Effector memory CD4-positive, alpha-beta T cell (primary cell): ENCODE measurements at regions not wholly inside any gene's neighbourhood (a gene's known extent, or its start where the extent isn't known, plus 50 kb on each side); places are given as distances from the start of the nearest gene placed in this dataset.

Source experiments
- DNase-seq, 3 donors: peaks; one replicate each; pipeline ENCODE4 v3.0.0-alpha.2; 2020
- H3K27ac ChIP-seq: 2 replicates; pipeline ENCODE4 v1.7.0; 2013; ENCODE audit warnings: mild to moderate bottlenecking, low read length, moderate library complexity; ENCODE audit not compliant: insufficient read depth, poor library complexity, severe bottlenecking
- H3K27me3 ChIP-seq: replicated peaks from 2 replicates; pipeline ENCODE4 v1.7.0; 2013; ENCODE audit warnings: mild to moderate bottlenecking, low read length; ENCODE audit not compliant: insufficient read depth, control insufficient read depth, poor library complexity, severe bottlenecking
- H3K36me3 ChIP-seq: 2 replicates; pipeline ENCODE4 v1.7.0; 2013; ENCODE audit warnings: mild to moderate bottlenecking, low read length, moderate library complexity; ENCODE audit not compliant: control insufficient read depth, insufficient read depth
- H3K4me1 ChIP-seq: 2 replicates; pipeline ENCODE4 v1.7.0; 2013; ENCODE audit warnings: low read length, mild to moderate bottlenecking; ENCODE audit not compliant: control insufficient read depth, insufficient read depth, poor library complexity, severe bottlenecking
- H3K4me3 ChIP-seq: 2 replicates; pipeline ENCODE4 v1.7.0; 2013; ENCODE audit warnings: low read length, low read depth, mild to moderate bottlenecking; ENCODE audit not compliant: insufficient read depth, poor library complexity, severe bottlenecking
- H3K9me3 ChIP-seq: 2 replicates; pipeline ENCODE4 v1.7.0; 2013; ENCODE audit warnings: mild to moderate bottlenecking, low read length, moderate library complexity; ENCODE audit not compliant: control insufficient read depth

DNA sequence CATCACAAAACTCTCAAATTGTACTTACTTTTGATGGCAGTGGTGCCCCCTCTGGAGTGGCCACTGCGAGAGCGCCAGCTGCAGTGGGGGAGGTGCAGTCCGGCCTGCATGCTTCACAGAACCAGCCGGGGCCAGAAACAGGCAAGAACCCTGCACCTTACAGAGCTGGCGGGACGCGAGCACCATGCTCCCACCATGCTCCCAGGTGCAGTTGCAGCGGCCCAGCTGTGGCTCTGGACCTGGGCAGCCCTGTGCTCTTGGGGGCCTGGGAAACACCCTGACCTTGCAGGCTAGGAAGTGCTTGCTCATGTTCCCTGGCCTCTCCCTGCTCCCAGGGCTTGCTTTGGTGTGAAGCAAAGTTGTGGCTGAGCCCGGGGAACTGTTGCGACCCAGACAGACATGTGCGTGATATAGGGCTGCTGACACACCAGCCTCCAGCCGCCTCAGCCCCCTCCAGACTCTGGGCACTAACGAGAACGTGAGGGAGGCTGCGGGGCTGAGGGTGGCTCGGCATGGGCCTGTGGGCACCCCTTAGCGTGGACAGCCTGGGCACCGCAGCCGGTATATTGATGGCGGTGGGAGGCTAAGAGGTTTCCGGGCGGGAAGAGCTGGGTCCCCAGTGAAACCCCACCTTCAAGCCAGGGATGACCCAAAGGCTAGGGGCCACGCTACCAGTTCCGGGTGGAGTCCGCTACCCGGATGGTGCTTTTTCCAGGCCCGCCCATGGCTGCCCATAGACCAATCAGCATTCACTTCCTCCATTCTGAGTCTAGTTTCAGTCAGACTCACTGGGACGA, 1809.9 kb upstream of the ACO1 start:
- H3K9me3 ChIP-seq, result no peaks in the 10 kb centered on the region
- H3K4me3 ChIP-seq, result no peak overlapping the region
- H3K36me3 ChIP-seq, result no peaks in the 10 kb centered on the region
- no peak overlapping the region for H3K27ac ChIP-seq
- no peaks in the 10 kb centered on the region for H3K27me3 ChIP-seq
- no peaks in the 10 kb centered on the region for H3K4me1 ChIP-seq
- DNase-seq, result no peak

DNA sequence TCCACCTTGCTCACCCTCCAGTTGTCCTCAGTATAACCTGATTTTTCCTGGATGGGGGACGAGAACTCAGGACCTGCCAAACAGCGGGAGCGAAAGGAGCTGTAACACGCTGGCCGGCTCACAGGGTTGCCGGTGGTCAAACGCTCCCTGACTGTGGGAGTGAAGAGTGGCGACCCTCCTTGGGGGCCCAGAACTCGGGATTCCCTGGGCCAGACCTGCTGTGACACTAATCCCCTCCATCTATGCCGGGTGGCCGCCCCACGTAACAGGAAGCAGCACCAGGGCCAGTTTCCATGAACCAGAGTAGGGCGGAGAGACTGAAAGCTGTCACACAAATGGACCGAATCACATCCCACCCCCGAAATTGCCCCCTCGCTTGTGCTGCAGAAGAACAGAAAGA, 1809.2 kb upstream of the ACO1 start:
- Histone ChIP-seq H3K27me3 (no peaks in the 10 kb centered on the region), H3K4me1 (no peaks in the 10 kb centered on the region), H3K9me3 (no peaks in the 10 kb centered on the region), H3K4me3 (no peak overlapping the region), H3K36me3 (no peaks in the 10 kb centered on the region), H3K27ac (no peak overlapping the region)
- DNase-seq, result no peak

DNA sequence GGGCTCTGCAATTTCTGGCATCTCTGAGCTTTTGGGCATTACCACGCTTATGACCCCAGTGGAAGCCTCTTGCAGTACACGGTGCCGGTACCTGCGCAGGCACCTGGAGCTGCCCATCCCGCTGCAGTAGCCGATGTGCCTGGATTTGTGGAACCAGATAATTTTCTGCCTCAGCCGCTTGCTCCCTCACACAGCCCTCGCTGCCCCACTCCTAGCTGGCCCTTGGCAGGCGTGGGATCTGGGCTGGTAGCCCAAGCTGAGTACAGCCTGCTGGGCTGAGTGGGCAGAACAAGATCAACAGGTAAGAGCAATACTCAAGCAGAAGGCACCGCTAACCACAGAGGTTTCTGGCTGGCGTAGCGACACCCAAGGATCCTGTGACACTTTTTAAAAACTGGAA, 1808.8 kb upstream of the ACO1 start:
- Histone ChIP-seq H3K4me1 (no peaks in the 10 kb centered on the region), H3K27me3 (no peaks in the 10 kb centered on the region), H3K27ac (no peak overlapping the region), H3K9me3 (no peaks in the 10 kb centered on the region), H3K36me3 (no peaks in the 10 kb centered on the region), H3K4me3 (no peak overlapping the region)
- DNase-seq, result no peak

DNA sequence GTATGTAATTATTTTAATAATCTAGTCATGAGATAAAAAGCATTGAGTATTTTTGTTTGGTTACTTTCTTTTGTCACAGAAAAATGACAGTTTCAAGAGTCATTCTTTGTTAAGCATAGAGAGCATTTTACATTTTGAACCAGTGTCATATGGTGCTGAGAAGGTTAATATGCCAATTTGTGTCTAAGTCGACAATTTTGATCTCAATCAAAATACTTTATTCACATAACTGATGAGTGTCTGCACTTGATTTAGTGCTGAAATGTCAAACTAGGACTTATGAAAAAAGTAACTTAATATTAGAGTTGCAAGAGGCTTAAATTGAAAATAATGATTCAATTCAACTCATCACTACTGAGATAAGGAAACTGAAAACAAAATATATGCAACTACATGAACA, 1804.6 kb upstream of the ACO1 start:
- Histone ChIP-seq H3K4me1 (no peaks in the 10 kb centered on the region), H3K27ac (no peak overlapping the region), H3K9me3 (no peaks in the 10 kb centered on the region), H3K27me3 (no peaks in the 10 kb centered on the region), H3K4me3 (no peak overlapping the region), H3K36me3 (no peaks in the 10 kb centered on the region)
- DNase-seq, result no peak

DNA sequence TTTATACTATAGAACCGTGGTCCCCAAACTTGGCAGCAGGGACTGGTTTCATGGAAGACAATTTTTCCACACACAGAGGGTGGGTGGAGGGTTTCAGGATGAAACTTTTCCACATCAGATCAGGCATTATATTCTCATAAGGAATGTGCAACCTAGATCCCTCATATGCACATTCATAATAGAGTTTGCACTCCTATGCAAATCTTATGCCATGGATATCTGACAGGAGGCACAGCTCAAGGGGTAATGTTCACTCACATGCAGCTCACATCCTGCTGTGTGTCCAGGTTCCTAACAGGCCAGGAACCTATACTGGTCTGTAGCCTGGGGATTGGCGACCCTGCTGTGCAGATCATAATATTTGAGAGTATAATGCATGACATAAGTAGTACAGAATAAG, 1802.2 kb upstream of the ACO1 start:
- no peaks in the 10 kb centered on the region for H3K4me1 ChIP-seq
- H3K9me3 ChIP-seq, result no peaks in the 10 kb centered on the region
- no peaks in the 10 kb centered on the region for H3K27me3 ChIP-seq
- H3K27ac ChIP-seq, result no peak overlapping the region
- DNase-seq, result no peak
- no peak overlapping the region for H3K4me3 ChIP-seq
- H3K36me3 ChIP-seq, result no peaks in the 10 kb centered on the region

DNA sequence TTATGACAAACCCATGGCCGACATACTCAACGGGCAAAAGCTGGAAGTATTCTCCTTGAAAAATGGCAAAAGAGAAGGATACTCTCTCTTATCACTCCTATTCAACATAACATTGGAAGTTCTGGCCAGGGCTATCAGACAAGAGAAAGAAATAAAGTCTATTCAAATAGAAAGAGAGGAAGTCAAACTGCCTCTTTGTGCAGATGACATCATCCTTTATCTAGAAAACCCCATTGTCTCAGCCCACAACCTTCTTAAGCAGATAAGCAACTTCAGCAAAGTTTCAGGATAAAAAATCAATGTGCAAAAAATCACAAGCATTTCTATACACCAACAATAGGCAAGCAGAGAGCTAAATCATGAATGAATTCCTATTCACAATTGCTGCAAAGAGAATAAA, 1799.9 kb upstream of the ACO1 start:
- no peak overlapping the region for H3K4me3 ChIP-seq
- no peaks in the 10 kb centered on the region for H3K9me3 ChIP-seq
- no peak for DNase-seq
- H3K36me3 ChIP-seq, result no peaks in the 10 kb centered on the region
- no peaks in the 10 kb centered on the region for H3K4me1 ChIP-seq
- H3K27me3 ChIP-seq, result no peaks in the 10 kb centered on the region
- no peak overlapping the region for H3K27ac ChIP-seq

DNA sequence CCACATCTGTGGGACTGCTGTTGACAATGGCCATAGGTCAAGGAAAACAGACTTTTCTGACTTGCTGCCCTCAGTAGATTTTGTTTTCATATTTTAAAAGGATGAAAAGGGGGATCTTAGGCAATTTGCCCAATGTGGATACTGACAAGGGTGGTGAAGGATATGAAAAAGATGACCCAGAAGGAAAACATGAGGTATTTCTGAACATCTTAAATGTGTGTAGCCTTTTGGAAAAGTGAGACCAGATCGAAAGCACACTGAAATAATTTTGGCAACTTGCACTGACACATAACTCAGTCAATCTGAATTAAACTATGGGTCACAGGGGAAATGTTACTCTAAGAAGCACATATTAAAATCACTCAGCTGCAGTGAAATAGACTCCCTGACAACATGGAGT, 1793.0 kb upstream of the ACO1 start:
- no peaks in the 10 kb centered on the region for H3K9me3 ChIP-seq
- no peak for DNase-seq
- no peaks in the 10 kb centered on the region for H3K27me3 ChIP-seq
- H3K36me3 ChIP-seq, result no peaks in the 10 kb centered on the region
- H3K4me1 ChIP-seq, result no peaks in the 10 kb centered on the region
- H3K4me3 ChIP-seq, result no peak overlapping the region
- no peak overlapping the region for H3K27ac ChIP-seq

DNA sequence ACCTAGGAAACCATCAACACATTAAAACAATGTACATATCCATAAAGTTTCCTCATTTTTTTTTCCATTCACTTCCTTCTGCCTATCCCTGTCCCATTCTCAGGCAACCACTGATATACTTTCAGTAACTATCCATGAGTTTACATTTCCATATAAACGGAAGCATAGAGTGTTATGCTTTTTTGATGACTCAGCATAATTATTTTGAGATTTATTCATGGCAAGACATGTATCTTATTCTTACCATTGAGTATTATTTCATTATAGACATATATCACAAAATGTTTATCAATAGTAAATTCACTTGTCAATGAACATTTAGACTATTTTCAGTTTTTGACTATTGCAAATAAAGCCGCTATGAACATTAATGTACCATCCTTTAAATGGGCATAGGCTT, 1786.8 kb upstream of the ACO1 start:
- no peak overlapping the region for H3K4me3 ChIP-seq
- no peak overlapping the region for H3K27ac ChIP-seq
- H3K4me1 ChIP-seq, result no peaks in the 10 kb centered on the region
- H3K9me3 ChIP-seq, result no peaks in the 10 kb centered on the region
- H3K36me3 ChIP-seq, result no peaks in the 10 kb centered on the region
- DNase-seq, result no peak
- H3K27me3 ChIP-seq, result no peaks in the 10 kb centered on the region

DNA sequence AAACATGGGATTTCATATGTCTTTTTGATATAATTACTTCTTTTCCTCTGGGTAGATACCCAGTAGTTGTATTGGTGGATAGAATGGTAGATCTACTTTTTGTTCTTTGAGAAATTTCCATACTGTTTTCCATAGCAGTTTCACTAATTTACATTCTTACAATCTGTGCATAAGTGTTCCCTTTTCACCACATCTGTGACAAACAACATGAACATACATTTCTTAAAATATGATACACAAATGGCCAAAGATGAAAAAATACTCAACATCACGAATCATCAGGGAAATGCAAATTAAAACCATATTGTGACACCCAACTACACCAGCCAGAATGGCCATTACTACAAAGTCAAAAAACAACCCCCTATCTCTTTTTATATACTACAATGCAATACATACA, 1778.5 kb upstream of the ACO1 start:
- H3K9me3 ChIP-seq, result no peaks in the 10 kb centered on the region
- no peak overlapping the region for H3K4me3 ChIP-seq
- H3K4me1 ChIP-seq, result no peaks in the 10 kb centered on the region
- DNase-seq, result no peak
- no peak overlapping the region for H3K27ac ChIP-seq
- H3K27me3 ChIP-seq, result no peaks in the 10 kb centered on the region
- no peaks in the 10 kb centered on the region for H3K36me3 ChIP-seq

DNA sequence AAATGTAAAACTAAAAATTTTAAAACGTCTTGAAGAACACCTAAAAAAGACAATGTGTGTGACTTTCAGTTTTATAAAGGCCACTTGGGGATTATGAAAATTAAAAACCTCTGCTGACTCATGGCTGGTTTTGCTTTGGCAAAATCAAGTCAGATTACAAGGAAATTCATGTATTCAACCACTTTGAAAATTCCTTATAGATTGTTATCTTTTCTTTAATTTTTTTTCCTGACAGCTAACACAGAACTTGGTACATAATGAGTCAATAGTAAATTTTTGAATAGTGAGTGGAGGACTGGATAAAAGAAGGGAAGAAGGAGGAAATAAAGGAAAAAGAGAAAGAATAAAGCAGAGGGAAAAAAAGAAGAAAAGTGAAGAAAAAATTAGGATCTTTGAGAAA, 1774.7 kb upstream of the ACO1 start:
- Histone ChIP-seq H3K4me3 (no peak overlapping the region), H3K9me3 (no peaks in the 10 kb centered on the region), H3K27ac (no peak overlapping the region), H3K4me1 (no peaks in the 10 kb centered on the region), H3K27me3 (no peaks in the 10 kb centered on the region), H3K36me3 (no peaks in the 10 kb centered on the region)
- no peak for DNase-seq
